Tibial artery (tissue), 4 donors: ENCODE measurements at regions not wholly inside any gene's neighbourhood (a gene's known extent, or its start where the extent isn't known, plus 50 kb on each side); places are given as distances from the start of the nearest gene placed in this dataset.

Experiments used
- DNase-seq, 2 donors: peaks; one replicate each; pipeline ENCODE4 v3.0.0-alpha.2; 2019
- H3K27ac ChIP-seq, 2 donors: fragments of 200-600 bp; sonication (generic) in 1 of 2; 1 replicate in 1 of 2; 2 replicates in 1 of 2; pipeline ENCODE4 v1.5.1; 2018 to 2019; ENCODE audit warnings: mild to moderate bottlenecking in 1 of 2
- H3K27me3 ChIP-seq, 2 donors: fragments of 200-600 bp; sonication (generic) in 1 of 2; one replicate each; pipeline versions ENCODE4 v1.5.1 to v1.6.0; 2016 to 2019
- H3K36me3 ChIP-seq, 3 donors: fragments of 200-600 bp; sonication (generic) in 2 of 3; one replicate each; pipeline ENCODE4 v1.5.1; 2016 to 2019; ENCODE audit warnings: mild to moderate bottlenecking in 2 of 3
- H3K4me1 ChIP-seq, 4 donors: fragments of 200-600 bp; sonication (generic) in 2 of 4; 1 replicate in 3 of 4; 2 replicates in 1 of 4; pipeline ENCODE4 v1.5.1; 2016 to 2019
- H3K4me3 ChIP-seq, 2 donors: fragments of 200-600 bp; sonication (generic) in 1 of 2; 1 replicate in 1 of 2; 2 replicates in 1 of 2; pipeline ENCODE4 v1.5.1; 2018 to 2019; ENCODE audit warnings: mild to moderate bottlenecking in 2 of 2
- H3K9me3 ChIP-seq, 3 donors: fragments of 200-600 bp; sonication (generic) in 1 of 3; one replicate each; pipeline ENCODE4 v1.5.1; 2016 to 2019
- intact Hi-C: fragments of 100-400 bp; cut with DNase I; formaldehyde crosslinking; loops from one replicate; pipeline ENCODE4 v1.15.0; 2023; ENCODE audit warnings: low total_unique reads
- TF ChIP-seq, protein P1 (sequence below), 2 experiments: fragments of 200-600 bp in 1 of 2; fragments of 450-650 bp in 1 of 2; IDR thresholded peaks; one replicate each; pipeline ENCODE4 v1.5.1; 2017 to 2019; ENCODE audit warnings: antibody characterized with exemption in 2 of 2, mild to moderate bottlenecking in 1 of 2, moderate library complexity in 1 of 2

DNA sequence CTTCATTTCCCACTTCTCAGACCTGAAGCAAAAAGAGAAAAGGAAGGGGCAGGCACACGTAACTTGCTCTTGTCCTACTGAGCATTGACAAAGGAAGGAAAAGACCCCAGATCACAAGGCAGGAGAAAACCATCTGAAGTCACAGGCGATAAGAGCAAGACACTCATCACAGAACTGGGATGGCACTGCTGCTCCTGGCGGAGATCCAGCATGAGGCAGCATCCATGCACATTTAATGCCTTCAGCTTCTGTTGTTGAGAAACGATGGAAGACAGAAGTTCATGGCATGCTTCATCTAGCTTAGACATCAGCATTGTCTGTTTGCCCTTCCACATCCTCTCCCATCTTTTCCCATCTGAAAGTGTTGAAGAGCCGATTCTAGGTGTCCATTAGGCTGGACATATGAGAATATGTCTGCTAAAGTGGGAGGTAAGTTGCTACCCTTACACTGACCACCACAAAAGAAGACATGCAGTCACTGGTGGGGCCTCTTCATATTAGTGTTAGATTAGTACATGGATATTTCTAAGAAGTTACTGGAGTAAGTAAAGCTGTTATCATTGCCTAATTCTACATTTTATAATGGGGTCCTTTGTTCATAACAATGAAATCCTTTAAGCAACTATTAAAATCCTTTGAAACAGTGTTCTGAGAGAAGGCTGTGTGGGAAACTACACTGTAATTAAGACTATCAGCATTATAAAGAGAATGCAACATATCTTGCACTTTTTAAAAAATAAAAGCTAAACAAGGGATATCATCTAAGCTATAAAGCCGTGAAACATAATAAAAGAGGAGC, 618.5 kb downstream of the C6orf118 start:
- Histone ChIP-seq H3K9me3 (no peaks in the 10 kb centered on the region), H3K36me3 (no peaks in the 10 kb centered on the region), H3K27me3 (no peaks in the 10 kb centered on the region), H3K4me3 (no peak overlapping the region), H3K27ac (no peak overlapping the region), H3K4me1 (no peaks in the 10 kb centered on the region)
- no peak for DNase-seq
- intact Hi-C loops: no loop called here
- TF ChIP-seq, protein P1, sequence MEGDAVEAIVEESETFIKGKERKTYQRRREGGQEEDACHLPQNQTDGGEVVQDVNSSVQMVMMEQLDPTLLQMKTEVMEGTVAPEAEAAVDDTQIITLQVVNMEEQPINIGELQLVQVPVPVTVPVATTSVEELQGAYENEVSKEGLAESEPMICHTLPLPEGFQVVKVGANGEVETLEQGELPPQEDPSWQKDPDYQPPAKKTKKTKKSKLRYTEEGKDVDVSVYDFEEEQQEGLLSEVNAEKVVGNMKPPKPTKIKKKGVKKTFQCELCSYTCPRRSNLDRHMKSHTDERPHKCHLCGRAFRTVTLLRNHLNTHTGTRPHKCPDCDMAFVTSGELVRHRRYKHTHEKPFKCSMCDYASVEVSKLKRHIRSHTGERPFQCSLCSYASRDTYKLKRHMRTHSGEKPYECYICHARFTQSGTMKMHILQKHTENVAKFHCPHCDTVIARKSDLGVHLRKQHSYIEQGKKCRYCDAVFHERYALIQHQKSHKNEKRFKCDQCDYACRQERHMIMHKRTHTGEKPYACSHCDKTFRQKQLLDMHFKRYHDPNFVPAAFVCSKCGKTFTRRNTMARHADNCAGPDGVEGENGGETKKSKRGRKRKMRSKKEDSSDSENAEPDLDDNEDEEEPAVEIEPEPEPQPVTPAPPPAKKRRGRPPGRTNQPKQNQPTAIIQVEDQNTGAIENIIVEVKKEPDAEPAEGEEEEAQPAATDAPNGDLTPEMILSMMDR (IDR thresholded peaks at IDR 0.05): no peak

DNA sequence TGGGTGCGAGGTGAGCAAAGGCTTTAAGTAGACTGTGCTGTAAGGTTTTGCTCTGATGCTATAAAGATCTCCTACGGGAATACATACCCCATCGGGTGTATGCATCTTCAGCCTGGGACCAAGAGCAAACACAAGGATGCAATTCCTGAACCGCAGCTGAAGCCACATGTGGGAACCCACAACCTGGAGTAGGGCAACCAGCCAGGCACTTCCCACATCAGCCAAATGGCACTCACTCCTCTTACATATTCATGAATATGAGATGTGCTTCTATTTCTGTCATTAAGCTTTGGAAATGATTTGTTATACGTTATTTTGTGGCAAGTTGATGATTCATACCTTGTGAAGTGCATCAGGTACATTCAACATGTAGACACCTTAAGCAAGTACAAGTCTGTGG, 619.2 kb downstream of the C6orf118 start:
- Histone ChIP-seq H3K4me3 (no peak overlapping the region), H3K27ac (no peak overlapping the region), H3K27me3 (no peaks in the 10 kb centered on the region), H3K9me3 (no peaks in the 10 kb centered on the region), H3K36me3 (no peaks in the 10 kb centered on the region), H3K4me1 (no peaks in the 10 kb centered on the region)
- no peak for DNase-seq
- TF ChIP-seq, protein P1 (IDR thresholded peaks at IDR 0.05): no peak
- intact Hi-C loops: no loop called here

DNA sequence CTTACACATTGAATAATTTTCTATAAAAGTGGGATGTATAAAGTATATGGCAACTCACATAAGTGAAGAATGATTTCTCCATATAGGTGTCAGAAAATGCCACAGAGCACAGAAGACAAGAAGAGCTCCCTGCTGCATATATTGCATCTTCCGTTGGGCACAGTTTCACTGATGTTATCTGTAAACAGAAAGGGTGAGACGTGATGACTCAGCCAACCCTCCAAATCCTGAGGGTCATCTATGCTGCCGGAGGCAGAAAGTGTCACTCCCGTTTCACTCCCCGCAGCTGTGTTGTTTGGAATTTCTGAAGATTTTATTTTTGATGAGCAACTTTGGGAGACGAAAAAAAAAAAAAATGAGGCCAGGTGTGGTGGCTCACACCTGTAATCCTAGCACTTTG, 644.1 kb downstream of the C6orf118 start:
- Histone ChIP-seq H3K4me1 (no peaks in the 10 kb centered on the region), H3K36me3 (no peaks in the 10 kb centered on the region), H3K27me3 (no peaks in the 10 kb centered on the region), H3K4me3 (no peak overlapping the region), H3K9me3 (no peaks in the 10 kb centered on the region), H3K27ac (no peak overlapping the region)
- TF ChIP-seq, protein P1 (IDR thresholded peaks at IDR 0.05): no peak
- intact Hi-C loops: no loop called here
- no peak for DNase-seq

DNA sequence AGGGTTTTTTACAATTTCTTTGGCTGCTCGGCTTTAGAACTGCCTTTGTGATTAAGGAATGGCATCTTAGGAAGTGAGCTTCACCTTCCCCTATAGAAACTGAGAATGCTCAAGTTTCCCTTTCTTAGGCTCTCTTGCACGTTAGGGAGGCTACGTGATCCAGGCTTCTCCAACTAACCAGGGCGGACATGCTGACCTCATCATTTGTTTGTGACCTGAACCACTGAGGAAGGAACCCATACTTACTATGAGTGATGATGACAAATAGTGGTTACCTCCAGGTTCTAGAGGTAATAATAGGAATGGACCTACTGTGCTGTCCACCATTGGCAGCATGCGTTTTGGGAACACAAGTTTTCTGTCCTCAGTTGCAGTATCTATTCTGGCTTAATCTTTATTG, 645.8 kb downstream of the C6orf118 start:
- Histone ChIP-seq H3K27ac (no peak overlapping the region), H3K27me3 (no peaks in the 10 kb centered on the region), H3K36me3 (no peaks in the 10 kb centered on the region), H3K9me3 (no peaks in the 10 kb centered on the region), H3K4me1 (no peaks in the 10 kb centered on the region), H3K4me3 (no peak overlapping the region)
- TF ChIP-seq, protein P1 (IDR thresholded peaks at IDR 0.05): no peak
- intact Hi-C loops: no loop called here
- no peak for DNase-seq

DNA sequence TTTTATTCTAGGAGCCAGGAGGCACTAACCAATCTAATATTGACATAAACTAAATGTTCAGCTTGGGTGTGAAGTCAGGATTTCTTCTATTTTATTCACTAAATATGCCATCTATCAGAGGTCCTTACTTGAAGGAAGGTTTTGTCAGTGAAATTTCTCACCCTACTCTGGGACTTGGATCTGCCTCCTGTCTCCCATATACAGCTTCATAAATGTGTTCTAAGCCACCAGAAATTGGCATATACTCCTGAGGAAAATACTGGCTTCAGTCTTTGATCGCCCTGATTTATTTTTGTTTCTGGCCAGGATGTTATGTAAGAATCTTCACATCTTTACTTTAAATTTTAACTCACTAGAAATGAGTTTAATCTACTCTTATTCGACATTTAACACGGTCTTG, 647.7 kb downstream of the C6orf118 start:
- H3K27ac ChIP-seq: no peak overlapping the region
- no peak overlapping the region for H3K4me3 ChIP-seq
- no peaks in the 10 kb centered on the region for H3K9me3 ChIP-seq
- TF ChIP-seq, protein P1 (IDR thresholded peaks at IDR 0.05): no peak
- DNase-seq: no peak
- no peaks in the 10 kb centered on the region for H3K27me3 ChIP-seq
- no peaks in the 10 kb centered on the region for H3K4me1 ChIP-seq
- intact Hi-C loops: no loop called here
- no peaks in the 10 kb centered on the region for H3K36me3 ChIP-seq
